OCI-LY7 (cell line): ENCODE measurements at regions not wholly inside any gene's neighbourhood (a gene's known extent, or its start where the extent isn't known, plus 50 kb on each side); places are given as distances from the start of the nearest gene placed in this dataset.

Source experiments
- CTCF ChIP-seq: fragments of 200-600 bp; sonication (generic); conservative IDR thresholded peaks from 2 replicates; pipeline ENCODE4 v1.5.1; 2014; ENCODE audit warnings: mild to moderate bottlenecking, antibody characterized with exemption, low read length, moderate library complexity, mixed read lengths
- EZH2phosphoT487 ChIP-seq: fragments of 200-600 bp; sonication (generic); IDR thresholded peaks from 2 replicates; pipeline ENCODE4 v1.6.1; 2018; ENCODE audit warnings: low read depth, borderline replicate concordance, mild to moderate bottlenecking, mixed run types, antibody characterized with exemption, low read length, moderate library complexity, mixed read lengths

GRCh38 chr13:22162889-22163288 lies 492.0 kb downstream of the FGF9 start:
- no peak for TF ChIP-seq CTCF
- TF ChIP-seq EZH2phosphoT487, result no peak
